Keratinocyte (primary cell): ENCODE measurements at regions not wholly inside any gene's neighbourhood (a gene's known extent, or its start where the extent isn't known, plus 50 kb on each side); places are given as distances from the start of the nearest gene placed in this dataset.

Source experiments
- DNase-seq: peaks from one replicate; pipeline ENCODE4 v3.0.0-alpha.2; 2011; ENCODE audit warnings: low read depth, missing footprints, low spot score
- FAIRE-seq: peaks from 2 replicates; lab custom pipeline; 2011; peaks lifted over from hg19 to GRCh38; lab: Jason Lieb, UNC
- H2AFZ ChIP-seq: 2 replicates; pipeline ENCODE4 v1.6.0; 2012; ENCODE audit warnings: low read length, control low read depth, inconsistent platforms; ENCODE audit not compliant: control insufficient read depth
- H3K27ac ChIP-seq: 2 replicates; pipeline ENCODE4 v1.5.1; 2011; ENCODE audit warnings: low read length; ENCODE audit not compliant: control insufficient read depth, insufficient read depth
- H3K27me3 ChIP-seq: 3 replicates; pipeline ENCODE4 v1.6.0; 2011; ENCODE audit warnings: low read length; ENCODE audit not compliant: control insufficient read depth, insufficient read depth; ENCODE audit errors: extremely low read depth
- H3K36me3 ChIP-seq, 2 experiments: 2 replicates in 1 of 2; 3 replicates in 1 of 2; pipeline ENCODE4 v1.5.1; 2011; ENCODE audit warnings: low read length in 2 of 2, mild to moderate bottlenecking in 1 of 2; ENCODE audit not compliant: control insufficient read depth in 2 of 2, insufficient read depth in 2 of 2; ENCODE audit errors: extremely low read depth in 1 of 2
- H3K4me1 ChIP-seq: 3 replicates; pipeline ENCODE4 v1.5.1; 2011; ENCODE audit warnings: low read length; ENCODE audit not compliant: control insufficient read depth, insufficient read depth; ENCODE audit errors: extremely low read depth
- H3K4me2 ChIP-seq: 3 replicates; pipeline ENCODE4 v1.6.0; 2011; ENCODE audit warnings: low read depth, low read length; ENCODE audit not compliant: control insufficient read depth, insufficient read depth; ENCODE audit errors: extremely low read depth
- H3K4me3 ChIP-seq, 3 experiments: fragments of 200-600 bp in 1 of 3; sonication (generic) in 1 of 3; 2 replicates in 2 of 3; 3 replicates in 1 of 3; pipeline ENCODE4 v1.5.1; 2011 to 2016; ENCODE audit warnings: low read length in 3 of 3, mild to moderate bottlenecking in 3 of 3, control low read depth in 2 of 3, inconsistent platforms in 1 of 3, low read depth in 1 of 3, mixed read lengths in 1 of 3, mixed run types in 1 of 3, moderate library complexity in 1 of 3; ENCODE audit not compliant: control insufficient read depth in 2 of 3, insufficient read depth in 2 of 3; ENCODE audit errors: extremely low read depth in 1 of 3
- H3K79me2 ChIP-seq: 2 replicates; pipeline ENCODE4 v1.6.0; 2012; ENCODE audit warnings: low read length; ENCODE audit not compliant: control insufficient read depth, insufficient read depth
- H3K9ac ChIP-seq: 3 replicates; pipeline ENCODE4 v1.6.0; 2011; ENCODE audit warnings: low read length; ENCODE audit not compliant: control insufficient read depth, insufficient read depth; ENCODE audit errors: extremely low read depth
- H3K9me1 ChIP-seq: 3 replicates; pipeline ENCODE4 v1.6.0; 2011; ENCODE audit warnings: low read length; ENCODE audit not compliant: control insufficient read depth, insufficient read depth; ENCODE audit errors: extremely low read depth
- H3K9me3 ChIP-seq: 2 replicates; pipeline ENCODE4 v1.5.1; 2012; ENCODE audit warnings: low read depth, low read length; ENCODE audit not compliant: control insufficient read depth
- H4K20me1 ChIP-seq: 3 replicates; pipeline ENCODE4 v1.6.0; 2011; ENCODE audit warnings: low read length; ENCODE audit not compliant: control insufficient read depth, insufficient read depth; ENCODE audit errors: extremely low read depth
- EZH2 ChIP-seq: IDR thresholded peaks from one replicate; pipeline ENCODE4 v1.6.1; 2012; ENCODE audit warnings: inconsistent platforms, mild to moderate bottlenecking, low read length, moderate library complexity
- dilution Hi-C: fragments of 300-500 bp; cut with MboI; formaldehyde crosslinking; loops from one replicate; pipeline ENCODE4 v1.7.0; 2020; ENCODE audit warnings: low sequenced_read_pairs; ENCODE audit not compliant: extremely low pct_ligation_motif_present
- TF ChIP-seq, protein P1 (sequence below), 3 experiments: IDR thresholded peaks in 1 of 3; conservative IDR thresholded peaks in 1 of 3; optimal IDR thresholded peaks in 1 of 3; 2 replicates in 2 of 3; 3 replicates in 1 of 3; pipeline versions ENCODE3 to v1.5.1; 2011; ENCODE audit warnings: low read length in 3 of 3, mild to moderate bottlenecking in 3 of 3, moderate library complexity in 2 of 3, control low read depth in 1 of 3, inconsistent platforms in 1 of 3; ENCODE audit not compliant: insufficient read depth in 2 of 3; ENCODE audit errors: extremely low read depth in 1 of 3

DNA sequence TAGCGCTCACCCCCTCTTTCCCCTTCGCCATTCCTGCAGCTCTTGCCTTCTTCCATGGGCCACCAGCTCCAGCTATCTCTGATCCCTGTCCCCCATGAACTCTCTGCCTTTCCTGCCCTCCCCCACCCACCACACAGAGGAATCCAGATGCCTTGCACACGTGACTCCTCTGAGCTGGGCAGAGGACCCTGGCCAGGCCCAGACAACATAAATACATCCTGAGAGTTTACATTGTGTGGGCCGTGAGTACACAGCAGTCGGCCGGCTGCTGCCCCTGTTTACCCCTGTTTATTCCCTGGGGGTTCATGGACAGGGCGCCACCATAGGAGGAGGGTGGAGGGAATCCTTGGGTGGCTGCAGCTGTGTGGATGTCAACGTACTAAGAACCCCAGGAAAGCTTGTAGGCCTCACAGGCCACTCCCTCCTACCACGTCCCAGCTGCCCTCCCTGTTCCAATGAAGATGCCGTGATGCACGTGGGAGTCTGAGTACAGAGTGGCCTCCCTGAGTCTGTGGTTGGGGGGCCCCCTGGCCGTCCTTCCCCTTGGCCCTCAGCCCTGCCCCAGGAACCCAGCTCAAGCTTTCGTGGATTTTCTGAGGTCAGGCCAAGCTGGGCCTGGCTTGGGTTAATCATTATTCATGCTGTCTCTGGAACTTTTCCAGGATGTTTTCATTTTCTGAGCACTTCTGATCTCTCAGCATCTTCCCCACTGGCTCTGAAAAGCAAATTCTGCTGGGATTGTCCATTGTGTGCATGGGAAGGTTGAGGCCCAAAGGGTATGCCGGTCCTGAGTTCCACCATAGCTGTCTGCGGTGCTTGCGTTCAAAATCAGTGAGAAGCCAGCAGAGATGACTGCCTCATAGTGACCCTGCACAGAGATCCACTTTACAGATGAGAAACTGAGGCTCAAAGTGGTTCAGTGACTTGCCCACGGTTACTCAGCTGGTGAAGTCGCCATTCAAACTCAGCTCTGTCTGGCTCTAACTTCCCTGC is 136.3 kb downstream of the MRPL14 start:
- H3K9ac ChIP-seq: no peak overlapping the region

DNA sequence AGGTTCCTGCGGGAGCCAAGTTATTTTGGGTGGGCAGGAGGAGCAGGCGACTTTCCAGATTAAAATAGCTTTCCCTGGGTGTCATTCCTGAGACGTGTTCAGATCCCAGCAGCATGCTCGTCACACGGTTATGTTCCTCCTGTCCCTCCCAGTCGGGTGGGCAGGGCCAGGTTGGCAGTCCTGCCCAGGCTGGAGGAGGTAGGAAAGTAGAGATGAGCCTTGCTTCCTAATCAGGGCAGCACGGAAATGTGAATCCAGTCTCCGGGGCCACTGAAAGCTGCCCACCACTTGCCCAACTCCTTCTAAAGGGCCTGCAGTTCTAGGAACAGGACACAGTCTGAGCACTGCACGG is 137.0 kb downstream of the MRPL14 start:
- Histone ChIP-seq H3K4me1 (peaks cover 7% of the 10 kb centered on the region), H3K4me2 (no peak overlapping the region), H2AFZ (no peak overlapping the region)

More for the DNA sequence above, 136.3 kb downstream of the MRPL14 start:
- H3K27me3 ChIP-seq: peaks cover 16% of the 10 kb centered on the region
- peaks cover 7% of the 10 kb centered on the region for H3K4me1 ChIP-seq
- no peak overlapping the region for H2AFZ ChIP-seq
- no peak for DNase-seq
- H3K4me3 ChIP-seq: no peak overlapping the region
- no peaks in the 10 kb centered on the region for H3K9me1 ChIP-seq
- no peak for FAIRE-seq
- no peaks in the 10 kb centered on the region for H3K9me3 ChIP-seq
- H3K79me2 ChIP-seq: no peaks in the 10 kb centered on the region
- H3K36me3 ChIP-seq: no peaks in the 10 kb centered on the region
- H4K20me1 ChIP-seq: no peaks in the 10 kb centered on the region
- dilution Hi-C loops: no loop called here
- no peak overlapping the region for H3K4me2 ChIP-seq
- no peak overlapping the region for H3K27ac ChIP-seq
- TF ChIP-seq, protein P1, sequence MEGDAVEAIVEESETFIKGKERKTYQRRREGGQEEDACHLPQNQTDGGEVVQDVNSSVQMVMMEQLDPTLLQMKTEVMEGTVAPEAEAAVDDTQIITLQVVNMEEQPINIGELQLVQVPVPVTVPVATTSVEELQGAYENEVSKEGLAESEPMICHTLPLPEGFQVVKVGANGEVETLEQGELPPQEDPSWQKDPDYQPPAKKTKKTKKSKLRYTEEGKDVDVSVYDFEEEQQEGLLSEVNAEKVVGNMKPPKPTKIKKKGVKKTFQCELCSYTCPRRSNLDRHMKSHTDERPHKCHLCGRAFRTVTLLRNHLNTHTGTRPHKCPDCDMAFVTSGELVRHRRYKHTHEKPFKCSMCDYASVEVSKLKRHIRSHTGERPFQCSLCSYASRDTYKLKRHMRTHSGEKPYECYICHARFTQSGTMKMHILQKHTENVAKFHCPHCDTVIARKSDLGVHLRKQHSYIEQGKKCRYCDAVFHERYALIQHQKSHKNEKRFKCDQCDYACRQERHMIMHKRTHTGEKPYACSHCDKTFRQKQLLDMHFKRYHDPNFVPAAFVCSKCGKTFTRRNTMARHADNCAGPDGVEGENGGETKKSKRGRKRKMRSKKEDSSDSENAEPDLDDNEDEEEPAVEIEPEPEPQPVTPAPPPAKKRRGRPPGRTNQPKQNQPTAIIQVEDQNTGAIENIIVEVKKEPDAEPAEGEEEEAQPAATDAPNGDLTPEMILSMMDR (optimal IDR thresholded peaks at IDR 0.05 in 1 of 3, IDR thresholded peaks at IDR 0.05 in 1 of 3, conservative IDR thresholded peaks at IDR 0.05 in 1 of 3; ENCODE audit: extremely low read depth in 1 of 3, insufficient read depth in 2 of 3, low read length in 3 of 3): no peak
- TF ChIP-seq EZH2: no peak

More for the DNA sequence above, 137.0 kb downstream of the MRPL14 start:
- H3K36me3 ChIP-seq: no peaks in the 10 kb centered on the region
- TF ChIP-seq, protein P1 (optimal IDR thresholded peaks at IDR 0.05 in 1 of 3, IDR thresholded peaks at IDR 0.05 in 1 of 3, conservative IDR thresholded peaks at IDR 0.05 in 1 of 3; ENCODE audit: extremely low read depth in 1 of 3, insufficient read depth in 2 of 3, low read length in 3 of 3): no peak
- no peak for TF ChIP-seq EZH2
- H3K4me3 ChIP-seq: no peak overlapping the region
- dilution Hi-C loops: no loop called here
- FAIRE-seq (no peak), DNase-seq (no peak)
- no peak overlapping the region for H3K9ac ChIP-seq
- no peaks in the 10 kb centered on the region for H3K9me1 ChIP-seq
- H3K27ac ChIP-seq: no peak overlapping the region
- H3K27me3 ChIP-seq: peaks cover 22% of the 10 kb centered on the region
- no peaks in the 10 kb centered on the region for H3K9me3 ChIP-seq
- no peaks in the 10 kb centered on the region for H4K20me1 ChIP-seq
- H3K79me2 ChIP-seq: no peaks in the 10 kb centered on the region
